Glutamatergic neuron (in vitro differentiated cells): ENCODE measurements at regions not wholly inside any gene's neighbourhood (a gene's known extent, or its start where the extent isn't known, plus 50 kb on each side); places are given as distances from the start of the nearest gene placed in this dataset.

Source experiments
- DNase-seq: peaks from one replicate; pipeline ENCODE4 v3.0.0; 2022
- H3K27ac Mint-ChIP-seq: one replicate; pipeline ENCODE4 v1.8.0; 2020; ENCODE audit warnings: mild to moderate bottlenecking, mixed read lengths, inconsistent platforms; ENCODE audit not compliant: unreplicated experiment
- H3K27me3 Mint-ChIP-seq: one replicate; pipeline ENCODE4 v1.8.0; 2020; ENCODE audit warnings: mild to moderate bottlenecking, moderate library complexity, mixed read lengths, inconsistent platforms; ENCODE audit not compliant: unreplicated experiment
- H3K36me3 Mint-ChIP-seq: one replicate; pipeline ENCODE4 v1.8.0; 2020; ENCODE audit warnings: mild to moderate bottlenecking, mixed read lengths, inconsistent platforms; ENCODE audit not compliant: unreplicated experiment
- H3K4me1 Mint-ChIP-seq: one replicate; pipeline ENCODE4 v1.8.0; 2020; ENCODE audit warnings: mild to moderate bottlenecking, low read depth, mixed read lengths, inconsistent platforms; ENCODE audit not compliant: unreplicated experiment
- H3K4me3 Mint-ChIP-seq: one replicate; pipeline ENCODE4 v1.8.0; 2020; ENCODE audit warnings: mild to moderate bottlenecking, mixed read lengths, inconsistent platforms; ENCODE audit not compliant: unreplicated experiment
- H3K9me3 Mint-ChIP-seq: one replicate; pipeline ENCODE4 v1.8.0; 2020; ENCODE audit warnings: mild to moderate bottlenecking, moderate library complexity, mixed read lengths, inconsistent platforms; ENCODE audit not compliant: unreplicated experiment
- CTCF ChIP-seq: fragments of 200-600 bp; sonication (generic); IDR thresholded peaks from one replicate; pipeline ENCODE4 v1.5.0; 2021; ENCODE audit not compliant: partially characterized antibody, unreplicated experiment

GRCh38 chr11:16448123-16448717, 91.9 kb upstream of the SOX6 start:
- Mint-ChIP-seq H3K4me3 (no peak overlapping the region), H3K9me3 (no peaks in the 10 kb centered on the region), H3K27ac (no peak overlapping the region), H3K27me3 (no peaks in the 10 kb centered on the region), H3K36me3 (no peaks in the 10 kb centered on the region), H3K4me1 (no peaks in the 10 kb centered on the region)
- TF ChIP-seq CTCF: no peak
- DNase-seq: no peak

GRCh38 chr11:16441461-16441860, 85.1 kb upstream of the SOX6 start:
- Mint-ChIP-seq H3K36me3 (no peaks in the 10 kb centered on the region), H3K27me3 (no peaks in the 10 kb centered on the region), H3K4me1 (no peaks in the 10 kb centered on the region), H3K9me3 (no peaks in the 10 kb centered on the region), H3K27ac (no peak overlapping the region), H3K4me3 (no peak overlapping the region)
- no peak for DNase-seq
- no peak for TF ChIP-seq CTCF

- Mint-ChIP-seq H3K36me3 (no peaks in the 10 kb centered on the region), H3K9me3 (no peaks in the 10 kb centered on the region), H3K27ac (no peak overlapping the region), H3K4me1 (no peaks in the 10 kb centered on the region), H3K4me3 (no peak overlapping the region), H3K27me3 (peaks cover 2% of the 10 kb centered on the region)
- TF ChIP-seq CTCF: no peak
- no peak for DNase-seq
These were observed 83.8 kb upstream of the SOX6 start for GRCh38 chr11:16440136-16440535.

- no peaks in the 10 kb centered on the region for H3K36me3 Mint-ChIP-seq
- H3K9me3 Mint-ChIP-seq: no peaks in the 10 kb centered on the region
- DNase-seq: no peak
- no peak overlapping the region for H3K27ac Mint-ChIP-seq
- no peak overlapping the region for H3K4me3 Mint-ChIP-seq
- H3K27me3 Mint-ChIP-seq: peaks cover 2% of the 10 kb centered on the region
- no peaks in the 10 kb centered on the region for H3K4me1 Mint-ChIP-seq
- TF ChIP-seq CTCF: no peak
These were observed 77.7 kb upstream of the SOX6 start for GRCh38 chr11:16434036-16434435.

GRCh38 chr11:16430674-16431073, 74.3 kb upstream of the SOX6 start:
- no peaks in the 10 kb centered on the region for H3K36me3 Mint-ChIP-seq
- H3K27ac Mint-ChIP-seq: no peak overlapping the region
- H3K27me3 Mint-ChIP-seq: no peaks in the 10 kb centered on the region
- no peak for TF ChIP-seq CTCF
- H3K4me1 Mint-ChIP-seq: no peaks in the 10 kb centered on the region
- no peak overlapping the region for H3K4me3 Mint-ChIP-seq
- no peaks in the 10 kb centered on the region for H3K9me3 Mint-ChIP-seq
- no peak for DNase-seq
